Activated T-cell treated with anti-CD3 and anti-CD28 coated beads, Interleukin-2, amount 50 U/mL, for 72 hours (primary cell): ENCODE measurements at regions not wholly inside any gene's neighbourhood (a gene's known extent, or its start where the extent isn't known, plus 50 kb on each side); places are given as distances from the start of the nearest gene placed in this dataset.

ENCODE experiments used
- ATAC-seq, 2 donors: fragments of 150-1000 bp; cut with Tn5 transposase; replicated peaks in 1 of 2; 2 replicates each; pipeline ENCODE4 v1.10.0; 2021; ENCODE audit warnings: moderate library complexity in 2 of 2, mild to moderate bottlenecking in 1 of 2
- DNase-seq, 2 donors: peaks; one replicate each; pipeline ENCODE4 v3.0.0; 2021 to 2022; ENCODE audit warnings: mixed read lengths in 1 of 2
- H3K27ac Mint-ChIP-seq: one replicate; pipeline ENCODE4 v1.8.0; 2022; ENCODE audit warnings: mild to moderate bottlenecking, moderate library complexity, mixed read lengths
- H3K27me3 Mint-ChIP-seq: one replicate; pipeline ENCODE4 v1.8.0; 2022; ENCODE audit warnings: low read depth, mixed read lengths
- H3K36me3 Mint-ChIP-seq, 2 donors: one replicate each; pipeline ENCODE4 v1.8.0; 2022; ENCODE audit warnings: mixed read lengths in 2 of 2, mild to moderate bottlenecking in 1 of 2; ENCODE audit not compliant: insufficient read depth in 2 of 2
- H3K4me1 Mint-ChIP-seq: one replicate; pipeline ENCODE4 v1.8.0; 2022; ENCODE audit warnings: low read depth, mixed read lengths
- H3K4me3 Mint-ChIP-seq, 2 donors: one replicate each; pipeline ENCODE4 v1.8.0; 2022; ENCODE audit warnings: mild to moderate bottlenecking in 2 of 2, mixed read lengths in 2 of 2, moderate library complexity in 2 of 2
- H3K9me3 Mint-ChIP-seq, 2 donors: one replicate each; pipeline ENCODE4 v1.8.0; 2022; ENCODE audit warnings: mixed read lengths in 2 of 2

- Mint-ChIP-seq H3K4me1 (peaks cover 6% of the 10 kb centered on the region), H3K27ac (no peak overlapping the region), H3K27me3 (peaks cover 6% of the 10 kb centered on the region), H3K4me3 (no peak overlapping the region), H3K9me3 (peaks cover 9 to 33% of the 10 kb centered on the region in 2 donors), H3K36me3 (peaks cover 22 to 28% of the 10 kb centered on the region in 2 donors)
- ATAC-seq (no peak), DNase-seq (no peak)
These were observed 258.2 kb upstream of the TNRC6C start for GRCh38 chr17:77700165-77700881.

GRCh38 chr17:77701996-77702395 lies 256.5 kb upstream of the TNRC6C start:
- DNase-seq (no peak), ATAC-seq (no peak)
- Mint-ChIP-seq H3K4me1 (no peaks in the 10 kb centered on the region), H3K27me3 (no peaks in the 10 kb centered on the region), H3K4me3 (no peak overlapping the region), H3K9me3 (peaks cover 9 to 37% of the 10 kb centered on the region in 2 donors), H3K36me3 (peaks cover 22 to 30% of the 10 kb centered on the region in 2 donors), H3K27ac (no peak overlapping the region)

GRCh38 chr17:77704048-77704815 lies 254.3 kb upstream of the TNRC6C start:
- Mint-ChIP-seq H3K4me1 (no peaks in the 10 kb centered on the region), H3K36me3 (peaks cover 22 to 30% of the 10 kb centered on the region in 2 donors), H3K27me3 (no peaks in the 10 kb centered on the region), H3K9me3 (peaks cover 9 to 40% of the 10 kb centered on the region in 2 donors), H3K4me3 (no peak overlapping the region), H3K27ac (no peak overlapping the region)
- no peak for ATAC-seq
- DNase-seq = no peak

GRCh38 chr17:77706938-77707337 lies 251.6 kb upstream of the TNRC6C start:
- no peak for DNase-seq
- Mint-ChIP-seq H3K27ac (no peak overlapping the region), H3K4me3 (no peak overlapping the region), H3K4me1 (no peaks in the 10 kb centered on the region), H3K27me3 (no peaks in the 10 kb centered on the region), H3K36me3 (peaks cover 18 to 26% of the 10 kb centered on the region in 2 donors), H3K9me3 (peaks cover 6 to 32% of the 10 kb centered on the region in 2 donors)
- ATAC-seq = no peak

GRCh38 chr17:77707546-77707945 lies 251.0 kb upstream of the TNRC6C start:
- peaks cover 4 to 27% of the 10 kb centered on the region in 2 donors for H3K9me3 Mint-ChIP-seq
- peaks cover 15 to 22% of the 10 kb centered on the region in 2 donors for H3K36me3 Mint-ChIP-seq
- ATAC-seq (no peak), DNase-seq (no peak)
- H3K27ac Mint-ChIP-seq = no peak overlapping the region
- H3K4me1 Mint-ChIP-seq = no peaks in the 10 kb centered on the region
- no peak overlapping the region for H3K4me3 Mint-ChIP-seq
- no peaks in the 10 kb centered on the region for H3K27me3 Mint-ChIP-seq

- no peak overlapping the region for H3K4me3 Mint-ChIP-seq
- ATAC-seq (no peak), DNase-seq (no peak)
- H3K27me3 Mint-ChIP-seq = no peaks in the 10 kb centered on the region
- peaks cover 4 to 26% of the 10 kb centered on the region in 2 donors for H3K9me3 Mint-ChIP-seq
- H3K36me3 Mint-ChIP-seq = peaks cover 14 to 19% of the 10 kb centered on the region in 2 donors
- H3K27ac Mint-ChIP-seq = no peak overlapping the region
- no peaks in the 10 kb centered on the region for H3K4me1 Mint-ChIP-seq
These were observed 250.5 kb upstream of the TNRC6C start for GRCh38 chr17:77708049-77708448.

- ATAC-seq = no peak
- Mint-ChIP-seq H3K4me1 (no peaks in the 10 kb centered on the region), H3K27me3 (no peaks in the 10 kb centered on the region), H3K9me3 (peaks cover 4 to 19% of the 10 kb centered on the region in 2 donors), H3K4me3 (no peak overlapping the region), H3K27ac (no peak overlapping the region), H3K36me3 (peaks cover 7 to 10% of the 10 kb centered on the region in 2 donors)
- DNase-seq = no peak
These were observed 249.6 kb upstream of the TNRC6C start for GRCh38 chr17:77708936-77709335.

GRCh38 chr17:77709594-77709993 lies 248.9 kb upstream of the TNRC6C start:
- DNase-seq (no peak), ATAC-seq (no peak)
- Mint-ChIP-seq H3K9me3 (peaks cover 8 to 14% of the 10 kb centered on the region in 2 donors), H3K4me1 (no peaks in the 10 kb centered on the region), H3K4me3 (no peak overlapping the region), H3K27ac (no peak overlapping the region), H3K36me3 (peaks cover 5 to 13% of the 10 kb centered on the region in 2 donors), H3K27me3 (no peaks in the 10 kb centered on the region)

- Mint-ChIP-seq H3K4me3 (no peak overlapping the region), H3K36me3 (peaks cover 2 to 10% of the 10 kb centered on the region in 2 donors), H3K27ac (no peak overlapping the region), H3K4me1 (no peaks in the 10 kb centered on the region), H3K27me3 (peaks cover 6% of the 10 kb centered on the region), H3K9me3 (peaks cover 4 to 6% of the 10 kb centered on the region in 2 donors)
- DNase-seq (no peak), ATAC-seq (no peak)
These were observed 245.9 kb upstream of the TNRC6C start for GRCh38 chr17:77712578-77712977.

- peaks cover 6 to 10% of the 10 kb centered on the region in 2 donors for H3K36me3 Mint-ChIP-seq
- H3K4me3 Mint-ChIP-seq = no peak overlapping the region
- H3K27me3 Mint-ChIP-seq = peaks cover 22% of the 10 kb centered on the region
- ATAC-seq (no peak), DNase-seq (no peak)
- no peaks in the 10 kb centered on the region for H3K4me1 Mint-ChIP-seq
- no peak overlapping the region for H3K27ac Mint-ChIP-seq
- peaks cover 11 to 15% of the 10 kb centered on the region in 2 donors for H3K9me3 Mint-ChIP-seq
These were observed 242.1 kb upstream of the TNRC6C start for GRCh38 chr17:77716289-77716926.

- Mint-ChIP-seq H3K4me3 (no peak overlapping the region), H3K9me3 (peaks cover 11 to 15% of the 10 kb centered on the region in 2 donors)
These were observed 240.4 kb upstream of the TNRC6C start for GRCh38 chr17:77717941-77718668.

GRCh38 chr17:77718669-77718961 lies 239.9 kb upstream of the TNRC6C start:
- ATAC-seq (no peak), DNase-seq (no peak)
- Mint-ChIP-seq H3K9me3 (peaks cover 11 to 15% of the 10 kb centered on the region in 2 donors), H3K36me3 (peaks cover 6 to 10% of the 10 kb centered on the region in 2 donors), H3K27ac (no peak overlapping the region), H3K27me3 (peaks cover 22% of the 10 kb centered on the region), H3K4me1 (no peaks in the 10 kb centered on the region), H3K4me3 (no peak overlapping the region)

More at GRCh38 chr17:77717941-77718668, 240.4 kb upstream of the TNRC6C start:
- DNase-seq (no peak), ATAC-seq (no peak)
- Mint-ChIP-seq H3K27me3 (peaks cover 22% of the 10 kb centered on the region), H3K4me1 (no peaks in the 10 kb centered on the region), H3K27ac (no peak overlapping the region), H3K36me3 (peaks cover 6 to 10% of the 10 kb centered on the region in 2 donors)

GRCh38 chr17:77719806-77720205 lies 238.7 kb upstream of the TNRC6C start:
- ATAC-seq (no peak), DNase-seq (no peak)
- Mint-ChIP-seq H3K4me1 (no peaks in the 10 kb centered on the region), H3K36me3 (peaks cover 6% of the 10 kb centered on the region in 2 donors), H3K4me3 (no peak overlapping the region), H3K27ac (no peak overlapping the region), H3K9me3 (peaks cover 11% of the 10 kb centered on the region in 2 donors), H3K27me3 (peaks cover 22% of the 10 kb centered on the region)
